LNCaP clone FGC (cell line): ENCODE measurements at regions not wholly inside any gene's neighbourhood (a gene's known extent, or its start where the extent isn't known, plus 50 kb on each side); places are given as distances from the start of the nearest gene placed in this dataset.

ENCODE experiments used
- DNase-seq: peaks from one replicate; pipeline ENCODE4 v3.0.0-alpha.2; 2011; ENCODE audit warnings: low read depth
- H3K4me3 ChIP-seq: 2 replicates; pipeline ENCODE4 v1.5.1; 2011; ENCODE audit warnings: mild to moderate bottlenecking, low read depth, low read length, control low read depth
- CTCF ChIP-seq: IDR thresholded peaks from 2 replicates; pipeline ENCODE4 v1.5.1; 2012; ENCODE audit warnings: mild to moderate bottlenecking; ENCODE audit not compliant: control insufficient read depth, insufficient read depth; ENCODE audit errors: extremely low read depth

GRCh38 chr21:18488252-18488651 lies 84.7 kb upstream of the TMPRSS15 start:
- no peak for DNase-seq
- no peak for TF ChIP-seq CTCF
- H3K4me3 ChIP-seq = no peak overlapping the region

DNA sequence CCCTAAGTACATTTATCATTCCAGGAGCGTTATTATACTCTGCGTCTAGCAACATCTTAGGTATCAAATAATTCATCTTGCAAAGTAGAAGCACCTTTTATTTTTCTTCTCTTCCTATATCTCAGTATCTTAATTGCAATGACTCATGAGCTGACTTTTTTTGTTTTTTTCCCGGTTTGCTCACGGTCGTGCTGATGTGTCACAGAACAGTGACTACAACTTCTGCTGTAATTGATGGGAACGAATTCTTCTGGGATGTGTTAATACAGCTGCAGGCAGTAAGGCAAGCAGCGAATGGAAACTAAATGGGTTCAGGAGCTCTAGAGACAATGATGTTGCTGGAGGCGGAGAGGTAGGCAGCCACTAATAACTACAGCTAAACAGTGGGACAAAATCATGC lies 89.8 kb upstream of the TMPRSS15 start:
- H3K4me3 ChIP-seq = no peak overlapping the region
- DNase-seq = no peak
- TF ChIP-seq CTCF = no peak

DNA sequence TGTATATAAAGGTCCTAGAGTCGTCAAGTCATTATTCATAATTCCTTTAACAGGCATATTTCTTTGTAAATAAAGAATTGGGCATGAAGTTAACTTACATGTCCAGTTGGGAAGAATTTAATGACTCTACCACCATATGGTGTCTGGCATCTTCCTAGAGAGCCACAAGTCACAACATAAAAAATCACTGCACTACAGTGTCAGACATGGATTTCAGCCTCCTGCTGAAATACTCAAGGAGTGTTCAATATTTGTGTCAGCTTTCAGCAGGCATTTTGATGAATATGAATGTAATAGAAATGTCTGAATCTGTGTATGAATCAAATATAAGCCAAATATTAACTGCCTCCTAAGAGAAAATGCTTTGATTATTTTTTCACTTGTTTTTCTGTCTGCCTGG lies 91.9 kb upstream of the TMPRSS15 start:
- no peak overlapping the region for H3K4me3 ChIP-seq
- no peak for TF ChIP-seq CTCF
- no peak for DNase-seq

DNA sequence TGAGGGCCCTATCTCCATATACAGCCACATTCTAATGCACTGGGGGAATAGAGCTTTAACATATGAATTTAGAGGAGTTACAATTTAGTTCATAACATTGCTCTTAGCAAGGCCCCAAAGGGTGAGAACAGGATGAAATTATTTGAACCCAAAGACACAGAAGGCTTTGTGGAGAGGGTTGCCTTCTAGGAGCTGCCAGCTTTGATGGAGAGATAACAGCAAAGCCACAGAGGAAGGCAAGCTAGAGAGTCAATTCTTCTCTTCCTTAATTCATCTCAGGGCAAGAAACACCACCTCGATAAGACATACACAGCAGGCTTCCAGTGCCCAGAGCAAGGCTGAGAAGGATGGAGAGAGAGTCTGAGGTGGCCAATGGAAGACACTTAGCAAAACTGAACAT lies 94.8 kb upstream of the TMPRSS15 start:
- no peak for DNase-seq
- no peak overlapping the region for H3K4me3 ChIP-seq
- TF ChIP-seq CTCF = no peak

DNA sequence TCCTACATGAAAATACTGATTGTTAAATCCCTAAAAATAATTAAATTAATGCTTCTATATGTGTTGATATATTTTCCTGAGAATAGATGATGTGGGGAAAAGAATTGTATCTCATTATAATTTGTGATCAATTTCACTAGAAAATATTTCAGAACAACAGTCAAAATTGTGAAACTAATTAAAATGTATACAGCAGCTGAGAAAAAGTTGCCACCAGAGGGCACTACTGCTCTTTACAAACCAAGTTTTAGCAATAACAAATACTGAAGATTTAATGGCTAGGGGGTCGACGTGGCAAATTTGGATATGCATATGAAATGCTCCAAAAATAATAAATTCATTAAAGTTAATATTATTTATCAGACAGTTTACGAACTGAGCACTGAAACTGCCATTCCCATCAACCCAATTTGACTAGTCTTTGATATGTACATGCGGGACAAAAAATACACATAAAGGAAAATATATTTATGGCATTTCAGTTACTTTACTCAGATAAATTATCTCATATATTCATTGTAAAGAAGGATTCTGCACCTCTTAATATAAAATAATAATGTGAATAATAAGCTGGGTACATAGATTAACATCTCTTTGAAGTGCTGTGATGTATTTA lies 96.3 kb upstream of the TMPRSS15 start:
- DNase-seq = peak; percentile 2
- peak; percentile 71 for TF ChIP-seq CTCF
- no peak overlapping the region for H3K4me3 ChIP-seq

GRCh38 chr21:18518054-18518481 lies 114.5 kb upstream of the TMPRSS15 start:
- DNase-seq = no peak
- H3K4me3 ChIP-seq = no peak overlapping the region
- no peak for TF ChIP-seq CTCF

- no peak for TF ChIP-seq CTCF
- no peak overlapping the region for H3K4me3 ChIP-seq
- no peak for DNase-seq
Observed at GRCh38 chr21:18521204-18521603, 117.6 kb upstream of the TMPRSS15 start.
